GM21786 (cell line): ENCODE measurements at regions not wholly inside any gene's neighbourhood (a gene's known extent, or its start where the extent isn't known, plus 50 kb on each side); places are given as distances from the start of the nearest gene placed in this dataset.

Source experiments
- ATAC-seq: cut with Tn5 transposase; IDR thresholded peaks from one replicate; pipeline ENCODE4 v1.9.1; 2021; ENCODE audit not compliant: unreplicated experiment

GRCh38 chr3:28940530-28940929 lies 340.3 kb upstream of the RBMS3 start:
- peak; percentile 71 for ATAC-seq

DNA sequence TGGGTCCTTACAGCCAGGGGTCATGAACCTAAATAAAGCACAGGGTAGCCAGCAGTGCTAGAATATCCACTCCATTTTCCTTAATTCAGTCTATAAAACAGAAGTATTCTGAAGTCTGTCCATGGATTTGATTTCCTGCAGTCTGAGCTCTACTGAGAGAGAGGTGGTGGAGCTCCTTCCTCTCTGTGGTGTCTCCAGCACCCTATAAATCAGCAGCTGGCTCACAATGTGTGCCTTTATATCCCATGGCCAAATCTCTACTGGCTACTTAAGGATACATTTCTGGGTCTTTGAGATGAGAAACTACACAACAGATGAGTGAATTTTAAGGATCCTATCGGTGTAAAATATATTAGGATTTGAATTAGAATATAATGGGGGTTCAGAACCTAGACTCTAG lies 339.9 kb upstream of the RBMS3 start:
- ATAC-seq = peak; percentile 6

DNA sequence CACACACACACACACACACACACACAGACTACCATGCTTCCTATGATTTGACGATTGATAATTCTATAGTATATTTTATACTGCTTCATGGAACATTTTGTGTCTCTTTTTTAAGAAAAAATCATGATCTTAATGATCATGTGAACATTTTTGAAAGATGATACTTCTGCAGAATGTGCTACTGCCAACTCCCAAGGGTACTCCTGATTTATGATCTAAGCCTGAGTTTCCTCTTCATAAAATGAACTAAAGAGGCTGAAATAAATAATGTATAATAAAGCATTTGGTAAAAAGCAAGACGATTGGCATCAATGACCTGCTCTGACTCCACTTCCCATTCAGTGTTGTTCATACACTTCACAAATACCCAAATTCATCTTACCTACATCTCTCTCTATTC lies 333.8 kb upstream of the RBMS3 start:
- no peak for ATAC-seq

- no peak for ATAC-seq
These were observed 333.1 kb upstream of the RBMS3 start for GRCh38 chr3:28947751-28948150.

DNA sequence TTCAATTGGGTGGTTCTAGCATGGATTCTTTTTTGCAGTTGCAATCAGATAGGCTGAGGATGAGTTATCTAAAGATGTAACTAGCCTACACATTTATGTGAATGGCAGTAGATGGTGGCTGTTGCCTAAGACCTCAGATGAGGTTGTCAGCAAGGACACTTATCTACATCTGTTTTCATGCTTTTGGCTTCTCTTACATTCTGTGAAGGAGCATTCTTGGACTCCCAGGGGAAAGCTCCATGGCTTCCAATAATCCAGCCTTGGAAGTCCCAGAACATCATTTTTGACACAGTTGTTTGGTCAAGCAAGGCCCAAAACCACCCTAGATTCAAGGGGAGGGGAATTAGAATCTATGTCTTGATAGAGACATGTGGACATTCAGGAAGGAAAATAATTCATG lies 332.2 kb upstream of the RBMS3 start:
- no peak for ATAC-seq

GRCh38 chr3:28949580-28949979 lies 331.3 kb upstream of the RBMS3 start:
- ATAC-seq = no peak

- ATAC-seq = no peak
These were observed 330.3 kb upstream of the RBMS3 start for GRCh38 chr3:28950614-28951013.

GRCh38 chr3:28951772-28952556 lies 328.9 kb upstream of the RBMS3 start:
- ATAC-seq = no peak

- ATAC-seq = no peak
These were observed 322.2 kb upstream of the RBMS3 start for GRCh38 chr3:28958656-28959055.

- ATAC-seq = no peak
These were observed 309.7 kb upstream of the RBMS3 start for GRCh38 chr3:28971156-28971555.

GRCh38 chr3:28972921-28973320 lies 307.9 kb upstream of the RBMS3 start:
- no peak for ATAC-seq

DNA sequence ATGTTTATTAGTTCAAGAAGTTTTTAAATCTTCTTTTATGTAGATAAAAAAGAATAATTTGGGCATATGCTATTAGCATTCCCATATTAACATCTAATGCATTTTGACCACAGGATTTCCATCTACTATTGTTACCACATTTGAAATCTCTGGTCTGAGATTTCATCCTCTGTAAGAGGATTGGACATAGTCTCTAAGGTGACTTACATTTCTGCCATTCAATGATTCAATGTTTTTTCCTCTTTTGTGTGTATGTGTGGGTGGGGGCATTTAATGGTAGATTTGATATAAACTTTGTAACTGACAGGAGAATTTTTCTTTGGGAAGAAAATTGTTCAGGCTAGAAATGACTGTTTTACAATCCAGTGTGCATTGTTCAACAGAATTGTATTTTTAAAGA lies 307.3 kb upstream of the RBMS3 start:
- no peak for ATAC-seq

GRCh38 chr3:28978092-28978491 lies 302.8 kb upstream of the RBMS3 start:
- ATAC-seq = no peak

GRCh38 chr3:28980131-28980530 lies 300.7 kb upstream of the RBMS3 start:
- no peak for ATAC-seq

DNA sequence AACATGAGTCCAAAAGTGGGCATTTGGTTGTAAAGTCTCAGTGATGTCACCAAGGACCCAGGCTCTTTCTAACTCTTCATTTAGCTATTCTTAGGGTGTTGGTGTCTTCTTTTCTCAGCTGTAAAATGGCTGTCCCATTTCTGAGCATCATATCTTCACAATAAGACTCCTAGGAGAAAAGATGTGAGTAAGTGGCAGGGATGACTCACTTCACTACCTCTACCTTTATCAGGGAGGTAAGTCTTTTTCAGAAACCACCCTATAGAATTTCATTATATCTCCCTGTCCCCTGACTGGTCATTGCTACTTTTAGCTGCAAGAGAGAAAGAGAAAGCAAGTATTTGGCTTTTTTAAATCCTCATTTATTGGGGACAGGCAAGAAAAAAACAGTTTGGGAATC lies 300.2 kb upstream of the RBMS3 start:
- no peak for ATAC-seq

GRCh38 chr3:28982906-28983305 lies 298.0 kb upstream of the RBMS3 start:
- no peak for ATAC-seq

DNA sequence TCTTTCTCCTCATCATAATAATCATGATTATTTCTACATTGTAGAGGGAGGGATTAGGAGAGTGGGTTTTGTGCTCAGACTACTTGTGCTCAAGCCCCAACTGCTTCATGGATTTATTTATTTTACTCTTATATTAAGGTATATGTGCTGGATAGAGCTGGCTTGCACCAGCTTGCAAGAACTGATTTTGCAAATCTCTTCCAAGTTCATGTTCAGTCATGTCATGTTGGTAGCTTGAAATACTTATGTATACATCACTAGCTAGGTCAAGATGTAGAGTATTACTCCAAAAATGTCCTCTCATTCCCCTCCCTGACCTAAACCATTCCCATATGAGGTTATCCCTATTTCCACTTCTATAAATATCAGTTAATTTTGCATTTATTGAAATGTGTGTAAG lies 293.9 kb upstream of the RBMS3 start:
- ATAC-seq = no peak

- peak; percentile 85 for ATAC-seq
These were observed 291.2 kb upstream of the RBMS3 start for GRCh38 chr3:28989646-28990089.

GRCh38 chr3:28994161-28994905 lies 286.5 kb upstream of the RBMS3 start:
- no peak for ATAC-seq

GRCh38 chr3:29004885-29005599 lies 275.8 kb upstream of the RBMS3 start:
- ATAC-seq = peak; percentile 99

- no peak for ATAC-seq
These were observed 275.0 kb upstream of the RBMS3 start for GRCh38 chr3:29005862-29006261.

DNA sequence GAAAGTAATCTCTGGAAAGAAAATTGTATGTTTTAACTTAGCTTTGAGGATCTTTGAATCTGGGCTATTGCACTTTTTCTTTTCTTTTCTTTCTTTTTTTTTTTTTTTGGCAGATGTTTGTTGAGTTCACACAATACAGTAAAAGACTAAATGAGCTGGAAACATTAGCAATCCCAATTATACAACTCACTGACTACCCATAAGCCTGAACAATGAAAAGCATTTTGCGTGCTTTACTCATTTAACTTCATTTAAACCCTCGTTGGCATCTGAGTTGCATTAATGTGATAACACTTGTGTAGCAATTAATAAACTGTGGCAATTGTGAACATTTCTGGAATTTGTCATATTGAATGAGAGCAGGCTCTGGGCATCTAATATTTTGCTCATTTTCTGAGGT lies 269.4 kb upstream of the RBMS3 start:
- ATAC-seq = no peak
